Fibroblast of mammary gland (primary cell): ENCODE measurements at regions not wholly inside any gene's neighbourhood (a gene's known extent, or its start where the extent isn't known, plus 50 kb on each side); places are given as distances from the start of the nearest gene placed in this dataset.
"Not testable (repeated sequence)": the region's sequence is repeated elsewhere in the genome, so short reads cannot be mapped to it uniquely, and the experiment has no call there.

ENCODE experiments used
- DNase-seq: peaks from one replicate; pipeline ENCODE4 v3.0.0-alpha.2; 2010; ENCODE audit warnings: low read depth
- H3K4me3 ChIP-seq: 2 replicates; pipeline ENCODE4 v1.5.1; 2011; ENCODE audit warnings: low read depth, mild to moderate bottlenecking, low read length, moderate library complexity; ENCODE audit not compliant: control insufficient read depth
- TF ChIP-seq, protein P1 (sequence below): conservative IDR thresholded peaks from 2 replicates; pipeline ENCODE4 v1.5.1; 2011; ENCODE audit warnings: low read depth, low read length, inconsistent platforms; ENCODE audit not compliant: control insufficient read depth, insufficient read depth

DNA sequence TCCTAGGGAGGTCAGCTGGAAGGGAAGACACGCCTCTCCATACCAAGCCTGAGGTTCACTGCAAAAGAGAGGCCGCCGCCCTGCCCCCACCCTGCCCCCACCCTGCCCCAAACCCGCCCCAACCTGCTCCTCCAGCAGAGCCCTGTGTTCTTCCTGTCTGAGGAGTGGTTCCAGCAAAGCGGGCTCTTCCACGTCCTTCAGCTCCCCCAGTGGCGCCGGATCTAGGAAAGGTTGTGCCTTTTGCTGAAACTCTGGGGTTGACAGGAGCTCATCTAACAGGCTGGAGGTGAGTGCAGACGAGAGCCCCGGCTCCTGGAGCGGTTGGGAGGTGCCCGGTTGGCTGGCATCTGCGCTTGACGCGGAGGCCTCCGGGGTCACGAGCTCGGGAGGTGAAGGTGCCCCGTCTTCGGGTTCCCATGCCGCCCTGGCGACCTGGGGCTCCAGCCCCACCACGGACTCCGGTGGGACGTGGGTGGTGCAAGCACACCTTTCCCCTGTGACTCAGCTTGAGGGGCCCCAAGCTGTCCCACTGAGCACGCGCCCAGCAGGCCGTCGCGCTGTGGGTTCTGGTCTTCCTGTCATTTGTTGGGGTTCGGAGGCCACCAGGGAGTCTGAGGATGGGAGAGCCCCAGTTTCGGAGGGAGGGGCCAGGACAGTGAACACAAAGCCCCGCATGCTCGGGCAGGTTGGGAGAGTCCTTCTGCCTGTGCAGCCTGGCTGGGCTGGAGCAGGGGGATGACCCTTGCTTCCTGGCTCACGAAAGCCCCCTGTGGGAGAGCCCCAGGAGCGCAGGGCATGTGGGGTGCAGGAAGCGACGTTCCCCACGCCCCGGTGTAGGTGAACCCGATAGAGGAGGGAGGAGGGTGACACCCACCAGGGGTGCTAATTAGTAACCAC is 1467.1 kb downstream of the FOXD4L5 start:
- TF ChIP-seq, protein P1, sequence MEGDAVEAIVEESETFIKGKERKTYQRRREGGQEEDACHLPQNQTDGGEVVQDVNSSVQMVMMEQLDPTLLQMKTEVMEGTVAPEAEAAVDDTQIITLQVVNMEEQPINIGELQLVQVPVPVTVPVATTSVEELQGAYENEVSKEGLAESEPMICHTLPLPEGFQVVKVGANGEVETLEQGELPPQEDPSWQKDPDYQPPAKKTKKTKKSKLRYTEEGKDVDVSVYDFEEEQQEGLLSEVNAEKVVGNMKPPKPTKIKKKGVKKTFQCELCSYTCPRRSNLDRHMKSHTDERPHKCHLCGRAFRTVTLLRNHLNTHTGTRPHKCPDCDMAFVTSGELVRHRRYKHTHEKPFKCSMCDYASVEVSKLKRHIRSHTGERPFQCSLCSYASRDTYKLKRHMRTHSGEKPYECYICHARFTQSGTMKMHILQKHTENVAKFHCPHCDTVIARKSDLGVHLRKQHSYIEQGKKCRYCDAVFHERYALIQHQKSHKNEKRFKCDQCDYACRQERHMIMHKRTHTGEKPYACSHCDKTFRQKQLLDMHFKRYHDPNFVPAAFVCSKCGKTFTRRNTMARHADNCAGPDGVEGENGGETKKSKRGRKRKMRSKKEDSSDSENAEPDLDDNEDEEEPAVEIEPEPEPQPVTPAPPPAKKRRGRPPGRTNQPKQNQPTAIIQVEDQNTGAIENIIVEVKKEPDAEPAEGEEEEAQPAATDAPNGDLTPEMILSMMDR, result no peak
- peak overlapping the region; percentile 51 for H3K4me3 ChIP-seq
- no peak for DNase-seq

DNA sequence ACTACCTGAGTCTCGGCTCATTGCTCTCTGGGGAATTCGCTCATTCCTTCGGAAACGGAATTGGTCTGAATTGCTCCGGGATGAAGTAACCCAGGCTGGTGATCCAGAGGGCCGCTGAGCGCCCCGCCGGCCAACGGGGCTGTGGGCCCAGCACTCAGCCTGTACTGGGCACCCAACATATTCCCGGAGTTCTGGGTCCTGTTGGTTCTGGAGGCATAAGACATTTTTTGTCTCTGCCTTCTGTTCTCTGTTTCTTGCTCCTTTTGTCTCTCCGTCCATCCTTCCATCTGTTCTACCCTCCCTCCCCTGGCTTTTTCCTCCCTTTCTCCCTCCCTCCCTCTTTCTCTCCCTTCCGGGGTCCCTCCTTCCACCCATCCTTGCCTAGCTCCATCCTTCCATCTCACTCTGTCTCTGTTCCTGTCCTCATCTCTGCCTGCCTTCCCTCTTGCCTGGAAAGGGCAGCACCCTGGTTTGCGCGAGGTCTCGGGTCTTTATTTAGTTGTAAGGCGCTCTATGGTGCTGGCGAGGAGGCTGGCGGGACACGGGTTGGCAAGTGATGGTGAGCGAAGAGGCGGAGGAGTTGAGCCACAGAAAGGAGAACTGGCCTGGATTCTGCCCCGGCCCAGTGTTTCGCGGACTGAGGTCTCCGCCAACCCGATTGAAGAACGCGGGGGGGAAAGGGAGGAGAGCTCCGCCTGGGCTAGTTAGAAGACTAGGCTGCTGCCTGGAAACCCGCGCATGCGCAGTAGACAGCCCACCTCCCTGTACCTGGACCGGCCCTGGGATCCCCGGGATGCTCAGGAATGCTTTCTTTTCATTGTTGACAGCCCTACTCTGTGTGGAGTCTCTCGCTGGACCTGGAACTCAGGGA is 1468.0 kb downstream of the FOXD4L5 start:
- peak overlapping the region; percentile 51 for H3K4me3 ChIP-seq

DNA sequence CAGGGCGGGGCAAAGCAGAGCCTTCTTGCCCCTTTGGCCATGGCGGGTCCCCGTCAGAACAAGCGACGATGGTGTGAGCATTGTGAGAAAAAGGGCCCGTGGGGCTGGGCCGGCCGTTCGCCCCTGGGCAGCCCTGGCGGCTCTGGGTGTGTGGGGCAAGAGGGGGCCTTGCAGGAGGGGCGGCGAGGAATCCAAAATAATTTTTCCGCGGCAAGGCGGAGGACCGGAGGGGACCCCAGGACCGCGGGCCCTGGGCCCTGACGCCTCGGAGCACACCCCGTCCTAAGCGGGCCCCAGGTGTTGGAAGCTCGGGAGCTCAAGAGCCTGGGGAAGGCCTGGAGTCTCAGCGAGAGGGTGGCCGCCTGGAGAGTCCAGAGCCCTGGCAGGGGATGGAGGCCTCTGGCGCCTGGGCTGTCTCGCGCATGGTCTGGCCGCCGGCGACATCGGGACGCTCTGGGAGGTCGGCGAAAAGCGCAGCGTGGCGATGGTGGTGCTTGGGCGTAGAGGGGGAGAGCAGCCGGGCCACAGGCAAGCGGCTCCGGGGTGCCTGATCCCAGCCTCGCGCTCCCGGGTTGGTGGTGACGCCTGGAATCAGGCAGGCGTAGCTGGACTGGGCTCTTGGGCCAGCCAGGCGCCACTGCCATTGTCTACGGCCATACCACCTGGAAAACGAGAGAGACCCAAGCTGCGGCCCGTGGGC is 1469.9 kb downstream of the FOXD4L5 start:
- DNase-seq, H3K4me3 ChIP-seq: not testable (repeated sequence)

More for the DNA sequence above, 1468.0 kb downstream of the FOXD4L5 start:
- peak; percentile 69 for DNase-seq
- TF ChIP-seq, protein P1, result no peak

DNA sequence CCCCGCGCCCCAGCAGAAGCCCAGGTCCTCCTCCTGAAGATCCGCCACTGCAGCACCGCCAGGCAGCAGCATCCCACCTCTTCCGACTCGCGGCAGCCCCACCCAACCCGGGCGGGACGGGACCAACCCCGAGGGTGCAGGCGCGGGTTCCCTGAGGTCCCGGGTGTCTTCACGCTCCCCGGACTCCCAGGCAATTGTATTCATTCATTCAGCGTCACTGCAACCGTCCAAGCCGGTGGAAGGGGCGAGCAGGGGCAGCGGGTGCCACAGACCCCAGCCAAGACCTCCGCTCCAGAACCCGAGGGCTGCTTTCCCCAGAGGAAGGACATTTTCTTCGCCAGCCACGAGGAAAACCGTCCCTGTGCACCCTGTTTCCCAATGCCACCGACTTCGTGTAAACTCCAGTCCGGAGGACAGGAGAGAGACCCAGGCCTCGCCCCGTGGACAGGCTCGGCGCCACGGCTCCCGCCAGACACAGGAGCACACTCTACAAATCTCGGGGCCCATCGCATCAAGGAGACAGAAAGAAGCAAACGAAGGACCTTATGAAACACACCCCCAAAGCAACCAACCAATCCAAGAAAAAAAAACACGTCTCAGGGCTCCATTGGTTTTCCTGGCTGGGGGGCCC is 1471.5 kb downstream of the FOXD4L5 start:
- not testable (repeated sequence) for H3K4me3 ChIP-seq, DNase-seq

DNA sequence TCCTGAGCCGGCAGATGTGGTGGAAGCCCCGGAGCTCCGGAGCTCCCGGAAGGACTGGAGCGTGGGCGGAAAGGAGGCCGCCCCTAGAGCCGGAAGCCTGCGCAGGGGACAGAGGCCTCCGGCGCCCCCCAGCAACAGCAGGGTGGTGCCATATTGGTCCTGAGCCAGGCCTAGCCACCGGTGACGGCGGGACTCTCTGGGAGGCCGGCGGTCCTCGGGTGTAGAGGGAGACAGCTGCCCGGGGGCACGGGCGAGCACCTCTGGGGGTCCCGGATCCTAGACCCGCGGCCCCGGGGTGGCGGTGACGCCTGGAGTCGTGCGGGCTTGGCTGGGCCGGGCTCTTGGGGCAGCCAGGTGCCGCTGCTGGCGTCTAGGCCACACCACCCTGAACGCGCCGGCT is 1472.2 kb downstream of the FOXD4L5 start:
- not testable (repeated sequence) for DNase-seq

DNA sequence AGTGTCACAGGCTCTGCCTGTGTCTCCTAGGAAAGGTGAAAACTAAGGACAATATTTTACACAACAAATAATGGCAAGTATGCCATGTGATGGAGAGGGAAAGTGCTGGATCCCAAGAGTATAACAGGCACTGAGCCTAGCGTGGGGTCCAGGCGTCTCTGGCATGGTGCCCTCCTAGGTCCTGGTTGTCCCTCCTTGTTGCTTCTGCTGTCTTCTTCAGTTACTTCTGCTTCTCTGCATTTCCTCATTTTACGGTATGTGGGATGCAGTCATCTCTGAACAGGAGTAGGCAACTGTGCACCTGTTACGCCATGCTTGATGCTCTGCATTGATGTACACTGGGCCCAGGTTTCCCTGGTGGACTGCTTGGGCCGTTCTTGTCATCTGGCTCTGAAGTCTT is 1480.8 kb downstream of the FOXD4L5 start:
- H3K4me3 ChIP-seq, DNase-seq: not testable (repeated sequence)

More for the DNA sequence above, 1472.2 kb downstream of the FOXD4L5 start:
- H3K4me3 ChIP-seq, result not testable (repeated sequence)

DNA sequence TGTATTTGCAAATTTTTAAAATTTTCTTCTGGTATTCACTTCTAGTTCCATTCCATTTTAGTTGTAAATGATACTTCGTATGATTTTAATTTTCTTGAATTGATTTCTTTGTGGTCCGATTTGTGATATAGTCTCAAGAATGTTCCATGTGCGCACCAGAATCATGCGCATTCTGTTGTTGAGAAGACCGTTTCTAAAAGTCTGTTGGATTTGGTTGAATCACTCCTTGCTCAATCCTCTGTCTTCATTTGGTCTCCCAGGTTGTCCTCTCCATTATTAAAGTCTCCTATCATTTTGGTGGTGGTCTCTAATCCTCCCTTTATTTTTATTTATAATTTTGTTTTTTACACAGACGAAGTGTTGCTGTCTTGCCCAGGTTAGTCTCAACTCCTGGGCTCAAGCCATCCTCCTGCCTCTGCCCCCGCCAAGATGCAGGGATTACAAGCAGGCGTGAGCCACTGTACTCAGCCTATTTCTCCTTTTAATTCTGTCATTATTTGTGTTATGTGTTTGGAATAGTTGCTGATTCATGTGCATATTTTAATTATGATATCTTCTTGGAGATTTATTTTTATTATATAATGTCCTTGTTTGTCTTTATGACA is 1490.8 kb downstream of the FOXD4L5 start:
- not testable (repeated sequence) for DNase-seq, H3K4me3 ChIP-seq

DNA sequence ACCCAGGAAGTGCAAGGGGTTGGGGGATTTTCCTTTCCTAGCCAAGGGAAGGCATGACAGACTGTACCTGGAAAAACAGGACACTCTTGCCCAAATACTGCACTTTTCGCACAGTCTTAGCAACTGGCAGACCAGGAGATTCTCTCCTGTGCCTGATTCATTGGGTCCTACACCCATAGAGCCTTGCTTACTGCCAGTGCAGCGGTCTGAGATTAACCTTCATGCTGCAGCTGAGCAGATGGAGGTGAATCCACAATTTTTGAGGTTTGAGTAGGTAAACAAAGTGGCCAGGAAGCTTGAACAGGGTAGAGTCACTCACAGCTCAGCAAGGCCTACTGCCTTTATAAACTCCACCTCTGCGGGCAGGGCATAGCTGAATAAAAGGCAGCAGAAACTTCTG is 1497.6 kb downstream of the FOXD4L5 start:
- DNase-seq, H3K4me3 ChIP-seq: not testable (repeated sequence)

DNA sequence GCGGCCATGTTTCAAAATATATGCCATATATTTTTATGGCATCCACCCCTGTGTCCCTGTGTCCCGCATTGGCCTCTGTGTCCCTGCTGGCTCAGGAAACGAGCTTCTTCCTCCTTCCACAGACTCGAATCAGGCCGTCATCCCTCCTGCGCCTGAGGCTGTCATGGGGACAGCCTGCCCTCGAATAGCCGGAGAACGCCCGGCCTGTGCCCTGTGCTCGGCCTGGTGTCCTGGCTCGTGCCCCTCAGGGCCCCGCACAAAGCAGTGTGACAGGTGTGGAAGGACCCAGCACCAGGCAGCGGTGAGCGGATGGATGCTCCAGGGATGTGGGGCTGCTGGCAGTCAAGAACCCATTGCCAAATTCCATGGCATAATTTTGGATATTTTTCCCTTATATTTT is 1500.0 kb downstream of the FOXD4L5 start:
- H3K4me3 ChIP-seq, result not testable (repeated sequence)

DNA sequence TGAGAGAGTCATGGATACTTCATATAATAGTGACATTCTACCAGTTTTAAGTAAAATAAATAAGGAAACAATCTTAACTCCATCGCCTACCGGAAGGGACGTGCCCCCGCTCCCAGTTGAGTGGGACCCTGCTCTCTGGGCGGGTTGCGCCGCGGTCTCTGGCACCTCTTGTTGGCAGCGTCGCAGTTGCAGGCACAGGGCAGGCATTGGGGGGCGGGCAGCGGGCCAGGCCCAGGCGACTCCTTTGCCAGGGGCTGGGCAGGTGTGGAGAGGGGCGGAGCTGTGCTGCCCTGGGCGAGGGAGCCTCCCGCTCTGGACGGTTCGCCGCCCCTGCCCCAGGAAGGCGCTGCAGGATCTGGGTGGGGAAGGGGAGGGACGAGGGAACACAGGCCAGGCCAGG is 1500.6 kb downstream of the FOXD4L5 start:
- H3K4me3 ChIP-seq, DNase-seq: not testable (repeated sequence)

More for the DNA sequence above, 1500.0 kb downstream of the FOXD4L5 start:
- DNase-seq, result not testable (repeated sequence)

DNA sequence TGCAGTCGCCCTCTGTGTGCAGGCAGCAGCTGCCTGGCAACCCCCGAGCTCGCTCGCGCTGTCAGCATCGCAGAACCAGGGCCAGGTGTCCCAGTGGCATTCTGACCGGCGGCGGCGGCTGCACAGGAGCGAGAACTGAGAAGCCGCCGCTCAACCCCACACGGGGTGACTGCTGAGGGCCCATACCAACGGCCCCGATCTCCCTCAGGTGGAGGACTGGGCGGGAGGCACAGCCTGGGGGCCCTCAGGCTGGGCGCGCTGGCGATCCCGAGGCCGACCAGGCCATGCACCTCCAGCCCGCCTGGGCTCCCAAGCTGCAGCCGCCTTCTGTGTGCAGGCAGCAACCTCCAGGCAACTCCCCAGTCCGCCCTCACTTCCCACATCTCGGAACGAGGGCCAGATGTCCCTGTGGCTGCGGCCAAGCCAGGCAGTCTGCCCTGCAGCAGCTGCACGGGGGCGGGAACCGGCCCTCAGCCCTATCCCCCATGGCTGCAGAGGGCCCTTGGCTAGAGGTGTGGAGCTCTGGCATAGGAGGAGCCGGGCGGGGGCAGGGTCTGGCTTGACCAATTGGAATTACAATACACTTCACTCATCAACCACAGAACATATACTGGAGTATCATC is 1503.1 kb downstream of the FOXD4L5 start:
- H3K4me3 ChIP-seq, DNase-seq: not testable (repeated sequence)

DNA sequence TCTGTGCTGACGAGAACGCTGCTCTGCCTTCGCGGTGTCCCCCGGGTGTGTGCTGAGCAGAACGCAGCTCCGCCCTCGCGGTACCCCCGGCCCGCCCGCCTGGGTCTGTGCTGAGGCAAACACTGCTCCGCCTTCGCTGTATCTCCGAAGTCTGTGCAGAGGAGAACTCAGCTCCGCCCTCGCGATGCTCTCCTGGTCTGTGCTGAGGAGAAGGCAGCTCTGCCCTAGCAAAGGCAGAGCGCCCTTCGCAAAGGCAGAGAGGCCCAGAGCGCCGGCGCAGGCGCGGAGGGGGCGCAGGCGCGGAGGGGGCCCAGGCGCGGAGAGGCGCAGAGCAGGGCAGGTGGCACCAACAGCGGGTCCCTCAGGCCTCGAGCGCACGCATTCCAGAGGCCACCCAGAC is 1503.6 kb downstream of the FOXD4L5 start:
- not testable (repeated sequence) for DNase-seq, H3K4me3 ChIP-seq

DNA sequence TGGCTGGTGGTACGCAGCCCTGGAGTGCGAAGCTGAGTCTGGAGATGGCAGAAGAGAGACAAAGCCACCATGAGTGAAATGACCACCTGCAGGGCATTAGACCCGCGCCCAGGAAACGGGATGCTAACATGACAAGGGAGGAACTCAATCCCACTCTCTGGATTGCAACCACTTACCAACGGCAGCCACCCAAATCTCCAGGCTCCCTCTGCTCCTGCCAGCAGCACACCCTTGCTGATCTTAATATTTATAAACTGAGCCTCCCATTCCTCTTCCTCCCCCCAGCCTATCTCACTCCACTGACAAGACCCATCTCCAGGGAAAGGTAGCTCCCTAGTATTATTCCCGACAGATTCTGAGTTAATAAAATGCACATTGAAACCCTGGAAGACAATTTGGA is 1508.8 kb downstream of the FOXD4L5 start:
- not testable (repeated sequence) for DNase-seq, H3K4me3 ChIP-seq

DNA sequence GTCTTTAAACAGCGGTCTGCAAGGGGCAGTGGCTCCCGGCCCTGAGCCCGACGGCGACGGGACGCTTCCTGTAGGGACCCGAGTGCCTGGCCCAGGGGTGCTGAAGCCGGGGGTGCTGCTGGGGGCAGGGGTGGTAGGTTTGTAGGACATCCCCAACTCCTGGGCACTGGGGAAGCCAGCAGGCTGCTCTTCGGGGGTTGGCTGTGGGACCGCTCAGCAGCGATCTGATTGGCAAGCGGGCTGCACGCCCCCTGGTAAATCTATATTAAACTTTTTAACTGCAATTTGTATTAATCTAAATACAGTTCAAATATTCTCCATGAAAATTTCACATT is 1510.0 kb downstream of the FOXD4L5 start:
- not testable (repeated sequence) for DNase-seq

More for the DNA sequence above, 1510.0 kb downstream of the FOXD4L5 start:
- H3K4me3 ChIP-seq, result not testable (repeated sequence)
